22Rv1 (cell line): ENCODE measurements at regions not wholly inside any gene's neighbourhood (a gene's known extent, or its start where the extent isn't known, plus 50 kb on each side); places are given as distances from the start of the nearest gene placed in this dataset.

Source experiments
- H3K27ac ChIP-seq: fragments of 450-650 bp; 2 replicates; pipeline ENCODE4 v1.5.1; 2017
- ZFX ChIP-seq: fragments of 450-650 bp; IDR thresholded peaks from 2 replicates; pipeline ENCODE4 v1.6.1; 2017; ENCODE audit warnings: antibody characterized with exemption, borderline replicate concordance
- TF ChIP-seq, protein P1 (sequence below): fragments of 450-650 bp; IDR thresholded peaks from 2 replicates; pipeline ENCODE4 v1.5.1; 2017; ENCODE audit warnings: mild to moderate bottlenecking

DNA sequence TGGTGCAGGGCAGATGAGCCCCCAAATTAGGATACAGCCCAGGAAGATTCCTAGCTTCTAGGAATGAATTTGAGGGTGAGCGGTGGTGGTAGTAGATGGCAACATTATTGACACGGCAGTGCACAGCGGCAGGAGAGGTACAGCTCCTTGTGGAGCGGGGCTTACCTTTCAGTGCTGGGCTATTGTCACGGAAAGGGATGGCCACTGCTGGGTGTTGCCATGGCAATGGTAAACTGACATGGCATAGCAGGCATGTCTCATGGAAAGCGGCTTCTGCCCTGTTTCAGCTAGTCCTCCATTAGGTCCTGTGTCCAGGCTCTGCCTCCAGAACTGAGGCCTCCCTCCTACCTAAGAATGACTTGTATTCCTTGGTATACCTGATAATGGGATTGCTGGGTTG, 81.8 kb upstream of the WDR1 start:
- no peak overlapping the region for H3K27ac ChIP-seq
- TF ChIP-seq, protein P1, sequence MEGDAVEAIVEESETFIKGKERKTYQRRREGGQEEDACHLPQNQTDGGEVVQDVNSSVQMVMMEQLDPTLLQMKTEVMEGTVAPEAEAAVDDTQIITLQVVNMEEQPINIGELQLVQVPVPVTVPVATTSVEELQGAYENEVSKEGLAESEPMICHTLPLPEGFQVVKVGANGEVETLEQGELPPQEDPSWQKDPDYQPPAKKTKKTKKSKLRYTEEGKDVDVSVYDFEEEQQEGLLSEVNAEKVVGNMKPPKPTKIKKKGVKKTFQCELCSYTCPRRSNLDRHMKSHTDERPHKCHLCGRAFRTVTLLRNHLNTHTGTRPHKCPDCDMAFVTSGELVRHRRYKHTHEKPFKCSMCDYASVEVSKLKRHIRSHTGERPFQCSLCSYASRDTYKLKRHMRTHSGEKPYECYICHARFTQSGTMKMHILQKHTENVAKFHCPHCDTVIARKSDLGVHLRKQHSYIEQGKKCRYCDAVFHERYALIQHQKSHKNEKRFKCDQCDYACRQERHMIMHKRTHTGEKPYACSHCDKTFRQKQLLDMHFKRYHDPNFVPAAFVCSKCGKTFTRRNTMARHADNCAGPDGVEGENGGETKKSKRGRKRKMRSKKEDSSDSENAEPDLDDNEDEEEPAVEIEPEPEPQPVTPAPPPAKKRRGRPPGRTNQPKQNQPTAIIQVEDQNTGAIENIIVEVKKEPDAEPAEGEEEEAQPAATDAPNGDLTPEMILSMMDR = no peak
- TF ChIP-seq ZFX = no peak

DNA sequence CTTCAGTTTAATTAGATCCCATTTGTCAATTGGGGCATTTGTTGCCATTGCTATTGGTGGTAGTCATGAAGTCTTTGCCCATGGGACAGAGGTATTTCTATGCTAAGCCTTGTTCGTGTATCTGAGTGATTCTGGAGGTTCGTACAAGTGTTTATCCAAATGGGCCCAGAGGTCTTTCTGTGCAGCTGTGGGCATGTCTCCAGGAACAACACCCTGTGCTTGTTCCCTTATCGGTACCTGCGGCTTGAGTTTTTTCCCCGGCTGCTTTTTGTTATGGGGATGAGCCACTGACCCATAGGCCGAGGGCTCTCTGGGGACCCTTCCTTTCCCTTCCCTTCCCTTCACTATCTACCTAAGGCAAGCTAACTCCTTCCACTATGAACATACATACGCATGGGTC, 81.4 kb upstream of the WDR1 start:
- H3K27ac ChIP-seq = no peak overlapping the region
- TF ChIP-seq, protein P1 = no peak
- TF ChIP-seq ZFX = no peak

DNA sequence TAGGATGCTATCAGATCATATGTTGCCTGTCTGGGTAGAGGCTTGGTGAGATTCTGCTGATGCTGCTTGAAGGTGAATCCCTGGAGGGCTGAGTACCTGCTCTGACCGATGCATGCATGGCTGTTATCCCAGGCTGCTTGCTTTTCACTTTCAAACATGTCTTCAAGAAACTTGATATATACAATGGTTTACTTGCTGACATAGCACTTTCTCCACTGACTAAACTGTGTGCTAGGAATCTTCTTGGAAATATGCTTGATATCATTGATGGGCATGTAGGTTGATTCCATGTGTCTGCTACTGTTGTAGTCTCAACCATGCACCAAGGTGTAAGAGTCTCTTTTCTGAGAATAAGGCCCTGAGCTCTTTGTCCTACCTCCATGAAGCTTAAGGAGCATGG, 79.6 kb upstream of the WDR1 start:
- TF ChIP-seq ZFX = no peak
- TF ChIP-seq, protein P1 = no peak
- H3K27ac ChIP-seq = no peak overlapping the region

DNA sequence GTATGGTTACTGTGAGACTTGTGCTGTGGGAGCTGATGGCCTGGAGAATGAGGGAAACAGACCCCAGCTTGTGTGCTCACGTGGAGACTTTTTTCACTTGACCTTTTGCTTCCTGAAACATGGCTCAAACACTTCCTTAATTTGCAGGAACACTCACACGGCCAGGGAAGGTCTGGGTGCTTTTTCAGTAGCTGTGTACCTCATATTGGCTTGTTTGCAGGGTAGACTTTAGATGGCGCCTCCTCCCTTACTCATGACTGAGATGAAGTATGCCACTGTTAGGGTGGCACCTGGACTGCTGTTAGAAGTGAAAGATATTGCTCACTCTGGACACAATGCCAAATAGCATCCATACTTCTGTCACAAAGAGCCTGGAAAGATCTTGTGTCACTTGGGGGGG, 75.7 kb upstream of the WDR1 start:
- H3K27ac ChIP-seq = no peak overlapping the region
- TF ChIP-seq, protein P1 = no peak
- TF ChIP-seq ZFX = no peak

DNA sequence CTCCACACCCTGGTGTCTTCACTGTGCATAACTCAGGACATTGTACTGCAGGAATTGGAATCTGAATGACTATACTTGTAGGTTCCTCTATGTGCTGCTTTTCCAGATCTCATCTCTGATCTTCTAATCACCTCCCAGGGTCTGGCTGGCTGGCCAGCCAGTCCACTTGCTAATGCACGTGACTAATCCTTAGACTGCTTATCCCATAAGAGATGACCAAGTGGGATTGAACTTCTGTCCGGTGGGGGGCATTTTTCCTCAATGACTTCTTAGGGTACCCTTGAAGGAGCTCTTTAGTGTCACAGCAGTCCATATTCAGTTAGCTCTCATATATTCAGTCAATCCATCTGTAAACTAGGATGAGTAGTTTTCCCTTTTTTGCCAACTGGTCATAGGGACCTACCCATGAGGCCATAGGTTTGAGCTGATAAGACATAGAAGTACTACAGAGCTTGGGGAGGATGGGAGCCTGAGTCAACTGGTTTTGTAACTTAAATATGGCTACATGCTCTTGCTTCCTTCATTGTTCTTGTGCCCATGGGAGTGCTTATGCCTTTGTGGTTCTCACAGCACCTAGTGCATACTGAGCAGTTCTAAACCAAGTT, 71.9 kb upstream of the WDR1 start:
- no peak for TF ChIP-seq ZFX
- TF ChIP-seq, protein P1 = no peak
- H3K27ac ChIP-seq = no peak overlapping the region

DNA sequence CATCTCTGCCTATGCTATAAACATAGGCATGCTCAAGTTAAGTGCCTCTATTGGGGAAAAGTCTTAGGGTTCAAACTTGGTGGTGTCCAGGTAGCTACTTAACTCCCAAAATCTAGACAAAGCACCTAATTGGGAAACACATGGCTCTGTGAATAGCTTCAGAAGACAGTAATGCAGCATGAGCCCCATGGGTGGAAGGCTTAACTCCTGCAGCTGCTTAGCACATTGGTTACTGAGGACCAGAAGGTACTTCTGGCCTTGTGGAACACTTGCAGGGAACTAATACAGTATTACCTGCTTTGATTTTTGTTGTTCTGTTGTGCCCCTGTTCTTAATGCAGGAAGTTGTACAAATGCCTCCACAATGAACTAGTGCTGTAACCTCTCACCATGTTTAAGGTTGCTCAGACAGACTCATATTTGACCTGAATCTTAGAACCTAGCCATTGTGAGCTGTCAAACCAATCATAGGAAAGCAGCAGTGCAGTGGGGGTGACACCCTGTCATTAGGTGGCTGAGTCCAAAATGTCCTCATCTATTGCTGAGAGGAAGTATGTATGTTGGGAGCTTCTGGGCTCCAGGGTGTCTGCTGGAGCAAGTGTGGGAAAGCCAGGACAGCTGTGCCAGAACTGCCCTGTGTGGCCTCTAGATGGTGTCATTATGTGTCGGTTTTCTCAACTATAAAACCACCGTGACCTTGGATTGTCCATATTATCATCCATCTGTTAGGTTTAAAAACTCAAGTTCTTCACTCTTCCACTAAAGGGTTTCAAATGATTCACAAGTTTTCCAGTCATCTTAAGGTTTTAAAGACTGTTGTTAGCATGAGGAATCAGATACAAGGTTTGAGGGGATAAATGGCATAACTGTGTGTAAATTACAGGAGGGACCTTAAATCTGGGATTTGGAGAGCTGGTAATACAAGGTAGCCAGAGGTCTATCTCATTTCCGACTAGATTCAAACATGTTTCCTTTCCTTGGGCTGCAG, 69.9 kb upstream of the WDR1 start:
- TF ChIP-seq ZFX = no peak
- TF ChIP-seq, protein P1 = peak; percentile 23; the same call in 1 of the 2 replicates
- no peak overlapping the region for H3K27ac ChIP-seq
